ENCODE measurements at regions not wholly inside any gene's neighbourhood (a gene's known extent, or its start where the extent isn't known, plus 50 kb on each side); places are given as distances from the start of the nearest gene placed in this dataset.
"Not testable (repeated sequence)": the region's sequence is repeated elsewhere in the genome, so short reads cannot be mapped to it uniquely, and the experiment has no call there.

GRCh38 chr1:182211386-182211785 lies 149.9 kb upstream of the ZNF648 start:
- DNase-seq: no peak
- H3K4me3 Mint-ChIP-seq: no peak overlapping the region
- H3K9me3 Mint-ChIP-seq: no peaks in the 10 kb centered on the region
- ChIA-PET POLR2A (no interaction called here), CTCF (interaction anchor here (0.6 kb wide), 1 partner anchor 1059 kb away, joined by 3 read pairs; no protein-coding TSS in a partner anchor)
- intact Hi-C loops (cut with micrococcal nuclease): no loop called here
- H3K27ac Mint-ChIP-seq: no peak overlapping the region
- H3K36me3 Mint-ChIP-seq: no peaks in the 10 kb centered on the region
- H3K4me1 Mint-ChIP-seq (ENCODE audit: low read depth): no peaks in the 10 kb centered on the region
- H3K27me3 Mint-ChIP-seq: peaks cover 3% of the 10 kb centered on the region

GRCh38 chr1:182210417-182210816 lies 148.9 kb upstream of the ZNF648 start:
- ChIA-PET CTCF (no interaction called here), POLR2A (no interaction called here)
- H3K27ac Mint-ChIP-seq: no peak overlapping the region
- no peaks in the 10 kb centered on the region for H3K9me3 Mint-ChIP-seq
- no peaks in the 10 kb centered on the region for H3K36me3 Mint-ChIP-seq
- no peak for DNase-seq
- H3K27me3 Mint-ChIP-seq: peaks cover 3% of the 10 kb centered on the region
- no peaks in the 10 kb centered on the region for H3K4me1 Mint-ChIP-seq (ENCODE audit: low read depth)
- intact Hi-C loops (cut with micrococcal nuclease): no loop called here
- no peak overlapping the region for H3K4me3 Mint-ChIP-seq

- Mint-ChIP-seq H3K27me3 (no peaks in the 10 kb centered on the region), H3K36me3 (no peaks in the 10 kb centered on the region), H3K4me1 (ENCODE audit: low read depth) (no peaks in the 10 kb centered on the region), H3K9me3 (no peaks in the 10 kb centered on the region), H3K27ac (no peak overlapping the region), H3K4me3 (no peak overlapping the region)
- intact Hi-C loops (cut with micrococcal nuclease): no loop called here
- ChIA-PET POLR2A (no interaction called here), CTCF (no interaction called here)
- no peak for DNase-seq
These were observed 145.8 kb upstream of the ZNF648 start for GRCh38 chr1:182207300-182207699.

GRCh38 chr1:182206626-182207239 lies 145.2 kb upstream of the ZNF648 start:
- ChIA-PET POLR2A (no interaction called here), CTCF (no interaction called here)
- DNase-seq: no peak
- Mint-ChIP-seq H3K4me1 (ENCODE audit: low read depth) (no peaks in the 10 kb centered on the region), H3K36me3 (no peaks in the 10 kb centered on the region), H3K9me3 (no peaks in the 10 kb centered on the region), H3K4me3 (no peak overlapping the region), H3K27me3 (no peaks in the 10 kb centered on the region), H3K27ac (no peak overlapping the region)
- intact Hi-C loops (cut with micrococcal nuclease): no loop called here

- Mint-ChIP-seq H3K27ac (no peak overlapping the region), H3K9me3 (no peaks in the 10 kb centered on the region), H3K36me3 (no peaks in the 10 kb centered on the region), H3K4me1 (ENCODE audit: low read depth) (no peaks in the 10 kb centered on the region), H3K27me3 (no peaks in the 10 kb centered on the region), H3K4me3 (no peak overlapping the region)
- ChIA-PET CTCF (no interaction called here), POLR2A (no interaction called here)
- DNase-seq: no peak
- intact Hi-C loops (cut with micrococcal nuclease): no loop called here
These were observed 144.0 kb upstream of the ZNF648 start for GRCh38 chr1:182205351-182206022.

GRCh38 chr1:182203191-182203875 lies 141.8 kb upstream of the ZNF648 start:
- Mint-ChIP-seq H3K27me3 (no peaks in the 10 kb centered on the region), H3K36me3 (no peaks in the 10 kb centered on the region), H3K4me3 (no peak overlapping the region), H3K27ac (no peak overlapping the region), H3K9me3 (no peaks in the 10 kb centered on the region), H3K4me1 (ENCODE audit: low read depth) (no peaks in the 10 kb centered on the region)
- intact Hi-C loops (cut with micrococcal nuclease): no loop called here
- DNase-seq: no peak
- ChIA-PET CTCF (no interaction called here), POLR2A (no interaction called here)

- H3K27me3 Mint-ChIP-seq; DNase-seq; intact Hi-C loops (cut with micrococcal nuclease); POLR2A ChIA-PET; H3K4me1 Mint-ChIP-seq (ENCODE audit: low read depth); H3K36me3 Mint-ChIP-seq; CTCF ChIA-PET; H3K9me3 Mint-ChIP-seq; H3K4me3 Mint-ChIP-seq; H3K27ac Mint-ChIP-seq: not testable (repeated sequence)
These were observed 140.0 kb upstream of the ZNF648 start for GRCh38 chr1:182201490-182201889.

- no peaks in the 10 kb centered on the region for H3K9me3 Mint-ChIP-seq
- H3K36me3 Mint-ChIP-seq: no peaks in the 10 kb centered on the region
- ChIA-PET POLR2A (no interaction called here), CTCF (interaction anchor here (0.7 to 0.9 kb wide), 2 partner anchors 59 to 113 kb away, joined by 3 read pairs; no protein-coding TSS in a partner anchor)
- no peaks in the 10 kb centered on the region for H3K4me1 Mint-ChIP-seq (ENCODE audit: low read depth)
- intact Hi-C loops (cut with micrococcal nuclease): no loop called here
- H3K27me3 Mint-ChIP-seq: no peaks in the 10 kb centered on the region
- no peak for DNase-seq
- no peak overlapping the region for H3K27ac Mint-ChIP-seq
- H3K4me3 Mint-ChIP-seq: no peak overlapping the region
These were observed 138.7 kb upstream of the ZNF648 start for GRCh38 chr1:182200025-182200812.

- no peak for DNase-seq
- H3K4me3 Mint-ChIP-seq: no peak overlapping the region
- intact Hi-C loops (cut with micrococcal nuclease): no loop called here
- POLR2A ChIA-PET: no interaction called here
- H3K36me3 Mint-ChIP-seq: no peaks in the 10 kb centered on the region
- H3K4me1 Mint-ChIP-seq (ENCODE audit: low read depth): no peaks in the 10 kb centered on the region
- CTCF ChIA-PET: interaction anchor here (1.2 to 1.7 kb wide), 2 partner anchors 55 to 113 kb away, joined by 6 to 19 read pairs; no protein-coding TSS in a partner anchor
- no peaks in the 10 kb centered on the region for H3K9me3 Mint-ChIP-seq
- peaks cover 2% of the 10 kb centered on the region for H3K27me3 Mint-ChIP-seq
- H3K27ac Mint-ChIP-seq: no peak overlapping the region
These were observed 136.6 kb upstream of the ZNF648 start for GRCh38 chr1:182198006-182198605.

- H3K27ac Mint-ChIP-seq: no peak overlapping the region
- H3K9me3 Mint-ChIP-seq: no peaks in the 10 kb centered on the region
- peaks cover 5% of the 10 kb centered on the region for H3K27me3 Mint-ChIP-seq
- DNase-seq: no peak
- ChIA-PET POLR2A (no interaction called here), CTCF (interaction anchor here (0.9 to 1.8 kb wide), 4 partner anchors 54 to 117 kb away, joined by 3 to 19 read pairs (median 6); no protein-coding TSS in a partner anchor)
- intact Hi-C loops (cut with micrococcal nuclease): no loop called here
- H3K4me3 Mint-ChIP-seq: no peak overlapping the region
- no peaks in the 10 kb centered on the region for H3K36me3 Mint-ChIP-seq
- no peaks in the 10 kb centered on the region for H3K4me1 Mint-ChIP-seq (ENCODE audit: low read depth)
These were observed 135.7 kb upstream of the ZNF648 start for GRCh38 chr1:182196897-182197870.

GRCh38 chr1:182195733-182196132 lies 134.2 kb upstream of the ZNF648 start:
- ChIA-PET CTCF (interaction anchor here (1.8 to 3.2 kb wide), 2 partner anchors 52 to 111 kb away, joined by 5 to 13 read pairs; no protein-coding TSS in a partner anchor), POLR2A (no interaction called here)
- no peak for DNase-seq
- Mint-ChIP-seq H3K27me3 (peaks cover 5% of the 10 kb centered on the region), H3K27ac (no peak overlapping the region), H3K4me1 (ENCODE audit: low read depth) (no peaks in the 10 kb centered on the region), H3K36me3 (no peaks in the 10 kb centered on the region), H3K9me3 (no peaks in the 10 kb centered on the region), H3K4me3 (no peak overlapping the region)
- intact Hi-C loops (cut with micrococcal nuclease): no loop called here
